Hematopoietic multipotent progenitor cell treated with erythropoietin and hydrocortisone succinate and interleukin-3 and kit ligand, for 15 days (in vitro differentiated cells): ENCODE measurements at regions not wholly inside any gene's neighbourhood (a gene's known extent, or its start where the extent isn't known, plus 50 kb on each side); places are given as distances from the start of the nearest gene placed in this dataset.
"Not testable (repeated sequence)": the region's sequence is repeated elsewhere in the genome, so short reads cannot be mapped to it uniquely, and the experiment has no call there.

Source experiments
- DNase-seq: peaks from one replicate; pipeline ENCODE4 v3.0.0-alpha.2; 2015; ENCODE audit warnings: low spot score

GRCh38 chr2:111478335-111478734 is 357.6 kb downstream of the BCL2L11 start:
- not testable (repeated sequence) for DNase-seq

GRCh38 chr2:111478871-111479318 is 358.2 kb downstream of the BCL2L11 start:
- not testable (repeated sequence) for DNase-seq

DNA sequence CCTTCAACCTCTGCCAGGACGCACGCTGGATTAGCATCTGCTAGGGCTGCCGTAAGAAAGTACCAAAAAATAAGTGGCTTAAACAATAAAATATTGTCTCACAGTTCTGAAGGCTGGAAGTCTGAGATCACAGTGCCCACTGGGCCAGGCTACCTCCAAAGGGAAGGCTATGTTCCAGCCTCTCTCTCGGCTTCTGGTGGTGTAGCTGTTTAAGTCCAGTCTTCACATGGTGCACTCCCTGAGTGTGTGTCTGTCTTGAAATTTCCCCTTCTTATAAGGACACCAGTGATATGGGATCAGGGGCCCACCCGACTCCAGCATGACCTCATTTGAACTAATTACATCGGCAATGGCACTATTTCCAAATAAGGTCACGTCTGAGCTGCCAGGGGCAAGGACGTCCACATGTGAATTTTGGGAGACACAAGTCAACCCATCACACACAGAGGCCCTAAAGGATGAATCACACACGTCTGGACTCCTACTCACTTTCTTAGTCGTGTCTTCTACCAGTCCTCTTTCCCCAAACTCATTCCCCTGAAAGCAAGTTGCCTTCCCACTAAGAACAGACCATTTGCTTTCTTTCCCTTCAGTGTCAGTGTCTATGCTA is 359.4 kb downstream of the BCL2L11 start:
- peak; percentile 28 for DNase-seq

GRCh38 chr2:111480633-111481032 is 359.9 kb downstream of the BCL2L11 start:
- not testable (repeated sequence) for DNase-seq

GRCh38 chr2:111481219-111481618 is 360.5 kb downstream of the BCL2L11 start:
- not testable (repeated sequence) for DNase-seq

- not testable (repeated sequence) for DNase-seq
These were observed 362.4 kb downstream of the BCL2L11 start for GRCh38 chr2:111482987-111483679.

- DNase-seq = not testable (repeated sequence)
These were observed 363.4 kb downstream of the BCL2L11 start for GRCh38 chr2:111484097-111484496.

GRCh38 chr2:111485895-111486294 is 365.2 kb downstream of the BCL2L11 start:
- not testable (repeated sequence) for DNase-seq

- DNase-seq = not testable (repeated sequence)
These were observed 367.7 kb downstream of the BCL2L11 start for GRCh38 chr2:111488451-111488850.

DNA sequence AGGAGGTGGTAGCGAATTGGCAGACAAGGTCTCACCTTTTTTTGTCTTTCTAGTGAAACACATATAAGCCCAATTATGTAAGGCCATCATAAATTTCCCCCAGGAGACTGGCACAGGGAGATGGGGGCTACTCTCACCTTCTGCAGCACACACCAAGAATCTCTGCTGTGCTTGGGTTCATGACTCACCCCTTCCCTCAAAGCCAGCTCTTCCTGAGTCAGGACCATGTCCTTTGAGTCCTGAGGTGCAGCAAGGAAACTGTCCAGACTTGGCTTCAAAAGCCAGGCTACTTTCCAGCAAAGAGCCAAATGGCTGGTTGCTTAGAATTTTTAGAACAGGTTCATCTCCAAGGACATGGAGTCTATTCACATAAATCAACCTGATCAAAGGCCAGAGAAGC is 368.7 kb downstream of the BCL2L11 start:
- DNase-seq = not testable (repeated sequence)

DNA sequence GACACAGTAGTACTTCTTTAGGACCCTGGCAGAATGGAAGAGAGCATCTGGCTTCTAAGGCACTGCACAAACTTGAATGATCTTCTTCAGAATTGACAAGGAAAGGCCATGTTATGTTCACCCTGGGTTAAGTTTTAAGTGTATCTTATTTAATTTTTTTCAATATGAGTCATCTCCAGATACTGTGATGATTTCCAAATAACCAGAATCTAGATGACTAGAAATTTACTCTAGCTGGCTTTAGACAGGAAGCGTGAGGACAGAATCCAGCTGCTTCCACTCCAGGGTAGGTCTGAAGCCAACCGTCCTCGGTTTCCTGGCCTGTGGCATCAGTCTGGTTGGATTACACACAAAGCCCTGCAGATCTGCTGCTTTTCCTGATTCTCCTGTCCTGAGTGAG is 370.5 kb downstream of the BCL2L11 start:
- not testable (repeated sequence) for DNase-seq

- DNase-seq = not testable (repeated sequence)
These were observed 370.9 kb downstream of the BCL2L11 start for GRCh38 chr2:111491614-111492013.

- DNase-seq = not testable (repeated sequence)
These were observed 372.4 kb downstream of the BCL2L11 start for GRCh38 chr2:111492995-111493719.

- peak; percentile 17 for DNase-seq
These were observed 373.0 kb downstream of the BCL2L11 start for GRCh38 chr2:111493720-111494078.

DNA sequence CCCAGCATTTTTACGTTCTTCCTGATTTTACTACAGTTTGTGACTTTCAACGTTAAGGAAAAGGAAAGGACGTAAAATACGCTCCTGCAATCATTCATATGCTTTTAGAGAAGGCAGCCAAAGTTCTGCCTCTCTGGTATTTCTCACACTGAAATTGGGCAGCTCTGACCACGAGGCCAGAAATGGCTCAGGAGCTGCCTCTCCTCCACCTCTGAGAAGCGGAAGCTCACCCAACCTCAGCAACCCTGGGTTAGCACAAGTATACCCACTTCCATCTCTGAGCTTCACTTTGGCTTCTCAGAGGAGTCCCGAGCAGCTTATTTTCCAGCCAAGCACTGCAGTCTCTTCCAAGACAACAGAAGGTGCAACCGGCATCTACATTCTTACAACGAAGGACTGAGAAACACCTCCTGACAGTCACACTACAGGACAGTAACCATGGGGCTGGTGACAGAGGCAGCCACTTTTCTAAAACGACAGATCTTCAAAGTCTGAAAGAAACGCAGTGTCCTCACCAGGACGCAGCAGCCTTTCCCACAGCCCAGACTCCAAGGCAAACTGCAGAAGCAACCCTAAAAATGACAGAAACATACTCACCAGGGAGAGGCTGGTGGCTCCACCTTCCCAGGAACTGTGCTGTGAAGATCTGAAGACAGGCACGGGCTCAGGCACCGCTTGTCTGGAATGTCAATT is 373.7 kb downstream of the BCL2L11 start:
- DNase-seq = not testable (repeated sequence)

GRCh38 chr2:111494981-111495315 is 374.2 kb downstream of the BCL2L11 start:
- not testable (repeated sequence) for DNase-seq

DNA sequence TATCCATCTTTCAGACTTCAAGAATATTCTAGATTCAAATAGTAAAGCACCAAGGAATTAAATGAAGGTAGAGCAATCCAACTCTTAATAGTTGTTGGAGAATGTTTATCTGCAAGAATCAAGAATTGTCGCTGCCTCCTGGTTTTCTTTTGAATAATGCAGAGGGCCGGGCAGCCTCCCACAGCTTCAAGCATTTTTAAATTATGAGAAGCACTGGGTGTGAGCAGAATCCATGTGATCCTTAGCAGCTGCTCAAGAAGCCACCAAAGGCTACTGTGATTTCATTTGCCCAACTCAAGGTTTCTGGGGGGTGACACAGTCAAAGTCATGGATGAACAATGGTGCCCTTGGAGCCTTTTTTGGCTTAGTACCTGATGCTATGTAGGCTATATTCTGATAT is 374.9 kb downstream of the BCL2L11 start:
- not testable (repeated sequence) for DNase-seq

GRCh38 chr2:111496176-111496575 is 375.5 kb downstream of the BCL2L11 start:
- DNase-seq = not testable (repeated sequence)

DNA sequence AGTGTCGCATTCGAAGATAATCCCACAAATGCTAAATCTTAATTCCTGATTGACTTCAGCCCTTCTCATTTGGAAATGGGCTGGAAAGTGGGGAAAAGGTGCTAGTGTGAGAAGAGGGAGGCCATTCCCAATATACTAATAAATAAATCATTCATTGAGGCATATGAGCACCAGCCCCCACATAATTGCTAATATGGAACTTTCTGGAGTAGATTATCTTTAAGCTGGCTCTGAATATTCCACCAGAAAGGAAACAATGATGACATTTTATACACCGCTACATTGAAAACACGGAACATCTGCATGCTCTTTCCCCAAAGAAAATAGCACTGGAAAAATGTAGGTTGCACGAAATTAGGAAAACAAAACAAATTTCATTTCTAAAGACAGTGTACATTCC is 376.1 kb downstream of the BCL2L11 start:
- not testable (repeated sequence) for DNase-seq

- not testable (repeated sequence) for DNase-seq
These were observed 376.6 kb downstream of the BCL2L11 start for GRCh38 chr2:111497270-111497669.

GRCh38 chr2:111500536-111501062 is 379.9 kb downstream of the BCL2L11 start:
- not testable (repeated sequence) for DNase-seq
